H1 (cell line): ENCODE measurements at regions not wholly inside any gene's neighbourhood (a gene's known extent, or its start where the extent isn't known, plus 50 kb on each side); places are given as distances from the start of the nearest gene placed in this dataset.

Experiments
- CTCF ChIA-PET: fragments of 300-600 bp; sonication (Branson Sonifier 250); formaldehyde crosslinking; loops from one replicate; lab custom pipeline; 2021; ENCODE audit not compliant: partially characterized antibody; lab: Charles Lee
- POLR2A ChIA-PET: fragments of 300-600 bp; sonication (Branson Sonifier 250); formaldehyde crosslinking; loops from one replicate; lab custom pipeline; 2021; ENCODE audit warnings: inconsistent platforms; ENCODE audit not compliant: partially characterized antibody; lab: Charles Lee
- DNase-seq, 2 experiments: peaks; one replicate each; pipeline versions ENCODE4 v3.0.0 to v3.0.0-alpha.2; 2010 to 2022; ENCODE audit warnings: low spot score in 2 of 2, low read depth in 1 of 2, mixed read lengths in 1 of 2
- FAIRE-seq: peaks from 2 replicates; lab custom pipeline; 2011; peaks lifted over from hg19 to GRCh38; lab: Jason Lieb, UNC
- H2AFZ ChIP-seq: 2 replicates; pipeline ENCODE4 v1.8.1; 2012; ENCODE audit warnings: low read length, inconsistent platforms
- H2AK5ac ChIP-seq: 2 replicates; pipeline ENCODE4 v1.6.1; 2013; ENCODE audit warnings: low read depth, low read length
- H2BK120ac ChIP-seq: replicated peaks from 2 replicates; pipeline ENCODE3; 2013; ENCODE audit warnings: low read depth, low read length, inconsistent platforms
- H2BK12ac ChIP-seq: 2 replicates; pipeline ENCODE4 v1.6.1; 2013; ENCODE audit warnings: low read depth, low read length
- H2BK15ac ChIP-seq: 2 replicates; pipeline ENCODE4 v1.6.1; 2013; ENCODE audit warnings: low read length
- H2BK20ac ChIP-seq: 2 replicates; pipeline ENCODE4 v1.6.1; 2013; ENCODE audit warnings: low read length
- H2BK5ac ChIP-seq: 2 replicates; pipeline ENCODE4 v1.6.1; 2013; ENCODE audit warnings: low read depth, low read length
- H3K14ac ChIP-seq: 2 replicates; pipeline ENCODE4 v1.6.1; 2013; ENCODE audit warnings: inconsistent platforms; ENCODE audit not compliant: insufficient read length
- H3K18ac ChIP-seq: 2 replicates; pipeline ENCODE4 v1.6.1; 2013; ENCODE audit warnings: low read length; ENCODE audit errors: extremely low read depth
- H3K23ac ChIP-seq: 2 replicates; pipeline ENCODE4 v1.6.1; 2013; ENCODE audit warnings: inconsistent platforms; ENCODE audit not compliant: insufficient read length
- H3K23me2 ChIP-seq: 2 replicates; pipeline ENCODE4 v1.6.1; 2013; ENCODE audit warnings: low read depth, low read length
- H3K27ac ChIP-seq: 2 replicates; pipeline ENCODE4 v1.6.1; 2011; ENCODE audit warnings: low read depth, low read length, inconsistent platforms
- H3K27me3 ChIP-seq, 4 experiments: replicated peaks in 1 of 4; 1 replicate in 1 of 4; 2 replicates in 3 of 4; pipeline versions ENCODE4 v1.6.1 to v1.8.1; 2011 to 2013; ENCODE audit warnings: low read length in 3 of 4, mild to moderate bottlenecking in 3 of 4, inconsistent platforms in 2 of 4, mixed read lengths in 2 of 4, moderate library complexity in 1 of 4; ENCODE audit not compliant: control insufficient read depth in 3 of 4, insufficient read depth in 3 of 4; ENCODE audit errors: extremely low read depth in 1 of 4
- H3K36me3 ChIP-seq, 4 experiments: 2 replicates each; pipeline versions ENCODE4 v1.6.1 to v1.8.1; 2011 to 2013; ENCODE audit warnings: mild to moderate bottlenecking in 4 of 4, low read length in 3 of 4, moderate library complexity in 2 of 4, control low read depth in 1 of 4, inconsistent platforms in 1 of 4; ENCODE audit not compliant: insufficient read depth in 4 of 4, control insufficient read depth in 2 of 4
- H3K4ac ChIP-seq: replicated peaks from 2 replicates; pipeline ENCODE3; 2013; ENCODE audit warnings: low read length, low read depth, mixed read lengths, inconsistent platforms; ENCODE audit not compliant: insufficient read length
- H3K4me1 ChIP-seq, 4 experiments: replicated peaks in 1 of 4; 1 replicate in 1 of 4; 2 replicates in 3 of 4; pipeline versions ENCODE4 v1.6.1 to v1.8.1; 2011 to 2013; ENCODE audit warnings: low read length in 3 of 4, inconsistent platforms in 2 of 4, mixed read lengths in 1 of 4; ENCODE audit not compliant: insufficient read depth in 4 of 4, control insufficient read depth in 3 of 4
- H3K4me2 ChIP-seq, 2 experiments: 2 replicates each; pipeline versions ENCODE4 v1.6.1 to v1.8.1; 2011 to 2013; ENCODE audit warnings: low read depth in 2 of 2, low read length in 2 of 2, control low read depth in 1 of 2, inconsistent platforms in 1 of 2, mild to moderate bottlenecking in 1 of 2; ENCODE audit not compliant: insufficient read depth in 1 of 2
- H3K4me3 ChIP-seq, 4 experiments: fragments of 200-600, 300-600 bp in 1 of 4; sonication (generic), shearing (Covaris generic), sonication (Bioruptor Twin) in 1 of 4; 2 replicates each; pipeline versions ENCODE4 v1.5.1 to v1.8.1; 2011 to 2016; ENCODE audit warnings: low read length in 4 of 4, low read depth in 3 of 4, control low read depth in 2 of 4, inconsistent platforms in 2 of 4, mild to moderate bottlenecking in 2 of 4, mixed read lengths in 1 of 4, moderate library complexity in 1 of 4; ENCODE audit not compliant: insufficient read depth in 2 of 4; ENCODE audit errors: extremely low read depth in 1 of 4
- H3K56ac ChIP-seq: replicated peaks from 2 replicates; pipeline ENCODE3; 2013; ENCODE audit warnings: low read depth, mild to moderate bottlenecking, mixed read lengths, low read length, inconsistent platforms; ENCODE audit not compliant: insufficient read length
- H3K79me1 ChIP-seq: 2 replicates; pipeline ENCODE4 v1.6.1; 2013; ENCODE audit warnings: low read depth, low read length, control low read depth
- H3K79me2 ChIP-seq, 2 experiments: 2 replicates each; pipeline versions ENCODE4 v1.6.1 to v1.8.1; 2012 to 2013; ENCODE audit warnings: low read length in 2 of 2, mild to moderate bottlenecking in 2 of 2, inconsistent platforms in 1 of 2; ENCODE audit not compliant: insufficient read depth in 2 of 2, control insufficient read depth in 1 of 2
- H3K9ac ChIP-seq, 4 experiments: replicated peaks in 1 of 4; 1 replicate in 1 of 4; 2 replicates in 3 of 4; pipeline versions ENCODE4 v1.6.1 to v1.8.1; 2011 to 2013; ENCODE audit warnings: low read depth in 3 of 4, low read length in 3 of 4, control low read depth in 2 of 4, mild to moderate bottlenecking in 2 of 4, moderate library complexity in 2 of 4, inconsistent platforms in 1 of 4; ENCODE audit errors: extremely low read depth in 1 of 4
- H3K9me3 ChIP-seq, 2 experiments: 2 replicates each; pipeline versions ENCODE4 v1.6.1 to v1.8.1; 2012 to 2013; ENCODE audit warnings: mild to moderate bottlenecking in 2 of 2, moderate library complexity in 2 of 2, control low read depth in 1 of 2, inconsistent platforms in 1 of 2, low read depth in 1 of 2, low read length in 1 of 2, mixed read lengths in 1 of 2; ENCODE audit not compliant: insufficient read depth in 2 of 2
- H4K20me1 ChIP-seq, 2 experiments: replicated peaks in 1 of 2; 2 replicates each; pipeline versions ENCODE3 to v1.8.1; 2011 to 2013; ENCODE audit warnings: inconsistent platforms in 2 of 2, low read length in 2 of 2, mild to moderate bottlenecking in 1 of 2; ENCODE audit not compliant: insufficient read depth in 2 of 2, control insufficient read depth in 1 of 2
- H4K5ac ChIP-seq: 2 replicates; pipeline ENCODE4 v1.6.1; 2013; ENCODE audit warnings: low read length, low read depth, mixed read lengths, inconsistent platforms; ENCODE audit not compliant: insufficient read length
- H4K8ac ChIP-seq: 2 replicates; pipeline ENCODE4 v1.8.0; 2013; ENCODE audit warnings: mild to moderate bottlenecking, moderate library complexity, low read length, inconsistent platforms; ENCODE audit not compliant: insufficient read depth; ENCODE audit errors: extremely low read depth
- H4K91ac ChIP-seq: replicated peaks from 2 replicates; pipeline ENCODE3; 2013; ENCODE audit warnings: low read length, mixed read lengths, inconsistent platforms; ENCODE audit not compliant: insufficient read length
- ASH2L ChIP-seq: fragments of 200-600, 300-600 bp; sonication (generic); IDR thresholded peaks from one replicate; pipeline ENCODE4 v1.7.1; 2017; ENCODE audit warnings: low read length
- GTF2F1 ChIP-seq: IDR thresholded peaks from 2 replicates; pipeline ENCODE4 v1.6.1; 2012; ENCODE audit warnings: low read depth, low read length, improper control_type of control experiment, borderline replicate concordance
- KDM5A ChIP-seq: fragments of 200-600 bp; IDR thresholded peaks from 2 replicates; pipeline ENCODE4 v1.7.1; 2012; ENCODE audit warnings: mild to moderate bottlenecking, low read length, inconsistent platforms, mixed read lengths
- SP1 ChIP-seq: IDR thresholded peaks from 2 replicates; pipeline ENCODE4 v1.6.1; 2011; ENCODE audit warnings: low read depth, low read length
- SP2 ChIP-seq: IDR thresholded peaks from 2 replicates; pipeline ENCODE4 v1.6.1; 2012; ENCODE audit warnings: mild to moderate bottlenecking, low read length, inconsistent platforms
- SRF ChIP-seq: IDR thresholded peaks from 2 replicates; pipeline ENCODE4 v1.6.1; 2011; ENCODE audit warnings: mild to moderate bottlenecking, low read depth, low read length, moderate library complexity
- SUZ12 ChIP-seq: fragments of 200-600 bp; sonication (generic); IDR thresholded peaks from 2 replicates; pipeline ENCODE4 v1.6.1; 2012; ENCODE audit warnings: mild to moderate bottlenecking, inconsistent platforms, low read length, moderate library complexity, mixed read lengths
- WGBS, 2 experiments: shearing (Covaris generic) in 1 of 2; methylation state at CpG; one replicate each; pipeline versions ENCODE4 v1.1.6 to v1.1.7; 2013 to 2015; ENCODE audit warnings: low lambda C conversion rate in 2 of 2, mixed read lengths in 2 of 2, inconsistent platforms in 1 of 2, low coverage in 1 of 2, missing lambda C conversion rate in 1 of 2; ENCODE audit not compliant: insufficient replicate concordance in 2 of 2, insufficient coverage in 1 of 2, insufficient read length in 1 of 2; ENCODE audit errors: extremely low coverage in 1 of 2, missing lambda C conversion rate in 1 of 2; 5-methylcytosine and 5-hydroxymethylcytosine counted together
- TF ChIP-seq, protein P1 (sequence below): IDR thresholded peaks from 2 replicates; pipeline ENCODE4 v1.6.1; 2012; ENCODE audit warnings: inconsistent platforms

DNA sequence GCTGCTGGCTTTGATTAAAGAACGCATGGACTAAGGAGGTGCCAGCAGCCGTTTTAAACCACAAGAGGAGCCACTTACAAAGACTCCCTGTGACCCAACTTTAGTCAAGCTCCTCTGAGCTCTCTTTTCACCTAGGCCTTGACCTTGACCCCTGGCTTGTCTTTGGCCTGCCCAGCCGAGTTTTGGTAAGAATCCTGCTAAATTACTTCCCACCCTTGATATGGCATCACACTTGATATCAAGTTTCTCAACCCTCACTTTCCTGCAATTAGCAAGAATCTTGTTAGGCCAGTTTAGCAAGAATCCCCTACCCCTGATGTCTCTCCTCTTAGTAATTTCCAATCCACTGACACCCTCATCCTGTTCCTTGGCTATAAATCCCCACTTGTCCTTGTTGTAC lies 232.8 kb upstream of the SALL1 start:
- WGBS, 2 experiments = 66% methylated on average over 3 of the region's 3 CpGs; no CpG with 5 or more reads in 1 of the 2 experiments
- H2BK5ac ChIP-seq = no peak overlapping the region
- CTCF ChIA-PET = interaction anchor here (1.0 to 1.4 kb wide), 2 partner anchors 9 to 577 kb away, joined by 3 to 4 read pairs; no protein-coding TSS in a partner anchor
- H3K4me3 ChIP-seq = no peak overlapping the region
- no peak for FAIRE-seq
- TF ChIP-seq SRF (no peak), SP1 (0 out of 2 replicates have a peak, but pooled peaks have one; percentile 41), GTF2F1 (no peak), ASH2L (peak; percentile 52), SUZ12 (no peak), KDM5A (no peak), SP2 (no peak)
- TF ChIP-seq, protein P1, sequence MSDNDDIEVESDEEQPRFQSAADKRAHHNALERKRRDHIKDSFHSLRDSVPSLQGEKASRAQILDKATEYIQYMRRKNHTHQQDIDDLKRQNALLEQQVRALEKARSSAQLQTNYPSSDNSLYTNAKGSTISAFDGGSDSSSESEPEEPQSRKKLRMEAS = no peak
- H3K56ac ChIP-seq = no peak overlapping the region
- H3K18ac ChIP-seq = no peak overlapping the region
- no peaks in the 10 kb centered on the region for H3K79me2 ChIP-seq
- H3K79me1 ChIP-seq = no peaks in the 10 kb centered on the region
- H3K23ac ChIP-seq = no peak overlapping the region
- H2AK5ac ChIP-seq = no peak overlapping the region
- POLR2A ChIA-PET = interaction anchor here (0.7 to 1.1 kb wide), 2 partner anchors 8 to 182 kb away, joined by 3 to 4 read pairs; no protein-coding TSS in a partner anchor
- H3K9ac ChIP-seq = no peak overlapping the region
- no peaks in the 10 kb centered on the region for H3K36me3 ChIP-seq
- peaks cover 0 to 25% (median 10%) of the 10 kb centered on the region in 4 experiments; a peak in 4 of 7 replicates for H3K4me1 ChIP-seq
- no peak overlapping the region for H2BK12ac ChIP-seq
- no peak overlapping the region for H2BK15ac ChIP-seq
- no peaks in the 10 kb centered on the region for H3K27me3 ChIP-seq
- no peak overlapping the region for H3K14ac ChIP-seq
- H3K4ac ChIP-seq = no peak overlapping the region
- no peaks in the 10 kb centered on the region for H4K20me1 ChIP-seq
- no peak overlapping the region for H2AFZ ChIP-seq
- H4K8ac ChIP-seq = no peak overlapping the region
- H3K4me2 ChIP-seq = peak overlapping the region in 1 of 2 experiments; percentile 46; a peak in 2 of 4 replicates
- no peak overlapping the region for H4K91ac ChIP-seq
- H3K27ac ChIP-seq = no peak overlapping the region
- DNase-seq = no peak
- H4K5ac ChIP-seq = no peak overlapping the region
- H2BK20ac ChIP-seq = 0 out of 2 replicates have a peak overlapping the region, but pooled peaks have one; percentile 2
- peaks cover 0 to under 1% of the 10 kb centered on the region in 2 experiments; a peak in 1 of 4 replicates for H3K9me3 ChIP-seq
- no peaks in the 10 kb centered on the region for H3K23me2 ChIP-seq
- no peak overlapping the region for H2BK120ac ChIP-seq
